Keratinocyte (primary cell): ENCODE measurements at regions not wholly inside any gene's neighbourhood (a gene's known extent, or its start where the extent isn't known, plus 50 kb on each side); places are given as distances from the start of the nearest gene placed in this dataset.

Experiments used
- DNase-seq: peaks from one replicate; pipeline ENCODE4 v3.0.0-alpha.2; 2011; ENCODE audit warnings: low read depth, missing footprints, low spot score
- FAIRE-seq: peaks from 2 replicates; lab custom pipeline; 2011; peaks lifted over from hg19 to GRCh38; lab: Jason Lieb, UNC
- H2AFZ ChIP-seq: 2 replicates; pipeline ENCODE4 v1.6.0; 2012; ENCODE audit warnings: low read length, control low read depth, inconsistent platforms; ENCODE audit not compliant: control insufficient read depth
- H3K27ac ChIP-seq: 2 replicates; pipeline ENCODE4 v1.5.1; 2011; ENCODE audit warnings: low read length; ENCODE audit not compliant: control insufficient read depth, insufficient read depth
- H3K27me3 ChIP-seq: 3 replicates; pipeline ENCODE4 v1.6.0; 2011; ENCODE audit warnings: low read length; ENCODE audit not compliant: control insufficient read depth, insufficient read depth; ENCODE audit errors: extremely low read depth
- H3K36me3 ChIP-seq, 2 experiments: 2 replicates in 1 of 2; 3 replicates in 1 of 2; pipeline ENCODE4 v1.5.1; 2011; ENCODE audit warnings: low read length in 2 of 2, mild to moderate bottlenecking in 1 of 2; ENCODE audit not compliant: control insufficient read depth in 2 of 2, insufficient read depth in 2 of 2; ENCODE audit errors: extremely low read depth in 1 of 2
- H3K4me1 ChIP-seq: 3 replicates; pipeline ENCODE4 v1.5.1; 2011; ENCODE audit warnings: low read length; ENCODE audit not compliant: control insufficient read depth, insufficient read depth; ENCODE audit errors: extremely low read depth
- H3K4me2 ChIP-seq: 3 replicates; pipeline ENCODE4 v1.6.0; 2011; ENCODE audit warnings: low read depth, low read length; ENCODE audit not compliant: control insufficient read depth, insufficient read depth; ENCODE audit errors: extremely low read depth
- H3K4me3 ChIP-seq, 3 experiments: fragments of 200-600 bp in 1 of 3; sonication (generic) in 1 of 3; 2 replicates in 2 of 3; 3 replicates in 1 of 3; pipeline ENCODE4 v1.5.1; 2011 to 2016; ENCODE audit warnings: low read length in 3 of 3, mild to moderate bottlenecking in 3 of 3, control low read depth in 2 of 3, inconsistent platforms in 1 of 3, low read depth in 1 of 3, mixed read lengths in 1 of 3, mixed run types in 1 of 3, moderate library complexity in 1 of 3; ENCODE audit not compliant: control insufficient read depth in 2 of 3, insufficient read depth in 2 of 3; ENCODE audit errors: extremely low read depth in 1 of 3
- H3K79me2 ChIP-seq: 2 replicates; pipeline ENCODE4 v1.6.0; 2012; ENCODE audit warnings: low read length; ENCODE audit not compliant: control insufficient read depth, insufficient read depth
- H3K9ac ChIP-seq: 3 replicates; pipeline ENCODE4 v1.6.0; 2011; ENCODE audit warnings: low read length; ENCODE audit not compliant: control insufficient read depth, insufficient read depth; ENCODE audit errors: extremely low read depth
- H3K9me1 ChIP-seq: 3 replicates; pipeline ENCODE4 v1.6.0; 2011; ENCODE audit warnings: low read length; ENCODE audit not compliant: control insufficient read depth, insufficient read depth; ENCODE audit errors: extremely low read depth
- H3K9me3 ChIP-seq: 2 replicates; pipeline ENCODE4 v1.5.1; 2012; ENCODE audit warnings: low read depth, low read length; ENCODE audit not compliant: control insufficient read depth
- H4K20me1 ChIP-seq: 3 replicates; pipeline ENCODE4 v1.6.0; 2011; ENCODE audit warnings: low read length; ENCODE audit not compliant: control insufficient read depth, insufficient read depth; ENCODE audit errors: extremely low read depth
- CTCF ChIP-seq, 3 experiments: IDR thresholded peaks in 1 of 3; conservative IDR thresholded peaks in 1 of 3; optimal IDR thresholded peaks in 1 of 3; 2 replicates in 2 of 3; 3 replicates in 1 of 3; pipeline versions ENCODE3 to v1.5.1; 2011; ENCODE audit warnings: low read length in 3 of 3, mild to moderate bottlenecking in 3 of 3, moderate library complexity in 2 of 3, control low read depth in 1 of 3, inconsistent platforms in 1 of 3; ENCODE audit not compliant: insufficient read depth in 2 of 3; ENCODE audit errors: extremely low read depth in 1 of 3
- EZH2 ChIP-seq: IDR thresholded peaks from one replicate; pipeline ENCODE4 v1.6.1; 2012; ENCODE audit warnings: inconsistent platforms, mild to moderate bottlenecking, low read length, moderate library complexity
- dilution Hi-C: fragments of 300-500 bp; cut with MboI; formaldehyde crosslinking; loops from one replicate; pipeline ENCODE4 v1.7.0; 2020; ENCODE audit warnings: low sequenced_read_pairs; ENCODE audit not compliant: extremely low pct_ligation_motif_present

DNA sequence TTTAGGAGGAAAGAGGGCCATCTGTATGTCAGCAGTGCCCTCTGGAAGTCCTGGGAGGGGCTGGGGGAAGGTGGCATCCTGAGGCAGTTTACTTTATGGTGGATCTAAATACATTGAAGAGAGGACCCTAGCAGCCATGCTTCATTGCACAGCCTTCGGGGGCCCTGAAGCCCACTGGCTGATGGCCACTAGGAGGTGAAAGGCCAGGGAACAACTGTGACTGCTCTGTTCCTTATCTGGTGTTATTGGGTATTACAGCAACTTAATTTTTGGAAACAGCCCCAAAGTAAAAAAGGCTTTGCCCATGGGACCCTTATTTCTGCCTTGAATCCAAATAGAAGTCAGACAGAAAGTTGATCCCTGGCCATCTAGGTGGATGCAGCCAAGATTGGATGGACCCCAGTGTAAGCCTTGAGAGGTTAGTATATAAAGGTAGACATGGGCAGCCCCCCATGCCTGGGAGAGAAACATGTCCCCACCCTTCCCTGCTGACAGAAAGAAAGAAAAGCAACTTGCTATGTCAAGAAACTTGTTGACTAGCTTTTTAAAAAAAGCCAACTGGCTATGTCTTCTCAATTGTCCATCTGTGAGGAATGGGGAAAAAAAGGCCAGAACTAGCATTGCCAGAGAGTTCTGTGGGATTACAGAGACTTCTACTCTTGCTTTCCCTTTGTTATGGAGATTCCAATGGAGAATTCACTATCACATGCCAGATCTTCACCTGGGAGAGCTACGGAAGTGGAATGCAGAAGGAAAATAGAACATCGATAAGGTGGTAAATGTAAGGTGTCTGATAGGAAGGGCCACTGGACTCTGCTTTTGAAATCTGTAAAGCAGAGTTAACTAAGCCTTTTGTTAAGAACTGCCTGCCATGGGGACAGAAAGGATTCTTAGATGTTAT, 58.6 kb upstream of the OSR1 start:
- DNase-seq (no peak), FAIRE-seq (no peak)
- no peak for TF ChIP-seq CTCF (optimal IDR thresholded peaks at IDR 0.05 in 1 of 3, IDR thresholded peaks at IDR 0.05 in 1 of 3, conservative IDR thresholded peaks at IDR 0.05 in 1 of 3; ENCODE audit: extremely low read depth in 1 of 3, insufficient read depth in 2 of 3, low read length in 3 of 3)
- TF ChIP-seq EZH2 = no peak
- H3K9me3 ChIP-seq = no peaks in the 10 kb centered on the region
- no peaks in the 10 kb centered on the region for H3K4me1 ChIP-seq
- H3K9me1 ChIP-seq = no peaks in the 10 kb centered on the region
- H3K9ac ChIP-seq = no peak overlapping the region
- H4K20me1 ChIP-seq = no peaks in the 10 kb centered on the region
- dilution Hi-C loops = no loop called here
- H3K27me3 ChIP-seq = peaks cover 9% of the 10 kb centered on the region
- H3K4me2 ChIP-seq = no peak overlapping the region
- H2AFZ ChIP-seq = no peak overlapping the region
- no peak overlapping the region for H3K27ac ChIP-seq
- no peaks in the 10 kb centered on the region for H3K79me2 ChIP-seq
- no peaks in the 10 kb centered on the region for H3K36me3 ChIP-seq
- no peak overlapping the region for H3K4me3 ChIP-seq

DNA sequence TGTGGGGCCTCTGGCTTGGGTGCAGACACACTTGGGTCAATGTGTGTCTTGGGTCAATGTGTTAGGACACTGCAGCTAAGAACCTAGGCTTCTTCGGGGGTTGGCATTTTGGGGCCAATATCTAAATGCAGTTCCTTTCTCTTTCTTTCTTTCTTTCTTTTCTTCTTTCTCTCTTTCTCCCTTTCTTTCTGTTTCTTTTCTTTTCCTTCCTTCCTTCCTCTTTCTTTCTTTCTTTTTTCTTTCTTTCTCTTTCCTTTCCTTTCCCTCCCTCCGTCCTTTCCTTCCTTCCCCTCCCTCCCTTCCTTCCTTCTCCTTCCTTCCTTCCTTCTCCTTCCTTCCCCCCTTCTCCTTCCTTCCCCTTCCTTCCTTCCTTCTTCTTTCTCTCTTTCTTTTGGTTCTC, 57.7 kb upstream of the OSR1 start:
- dilution Hi-C loops = no loop called here
- FAIRE-seq = no peak
- Histone ChIP-seq H3K9me3 (no peaks in the 10 kb centered on the region), H3K36me3 (no peaks in the 10 kb centered on the region), H3K9me1 (no peaks in the 10 kb centered on the region), H3K27ac (no peak overlapping the region), H3K4me2 (no peak overlapping the region), H3K79me2 (no peaks in the 10 kb centered on the region), H3K4me3 (no peak overlapping the region), H3K4me1 (no peaks in the 10 kb centered on the region), H4K20me1 (no peaks in the 10 kb centered on the region), H2AFZ (no peak overlapping the region), H3K9ac (no peak overlapping the region), H3K27me3 (peaks cover 9% of the 10 kb centered on the region)
- TF ChIP-seq EZH2 (no peak), CTCF (optimal IDR thresholded peaks at IDR 0.05 in 1 of 3, IDR thresholded peaks at IDR 0.05 in 1 of 3, conservative IDR thresholded peaks at IDR 0.05 in 1 of 3; ENCODE audit: extremely low read depth in 1 of 3, insufficient read depth in 2 of 3, low read length in 3 of 3) (no peak)
- DNase-seq = no peak
